Adrenal gland (tissue), 5 donors: ENCODE measurements at regions not wholly inside any gene's neighbourhood (a gene's known extent, or its start where the extent isn't known, plus 50 kb on each side); places are given as distances from the start of the nearest gene placed in this dataset.

Experiments
- CTCF ChIP-seq, 6 experiments: fragments of 450-650 bp in 4 of 6; fragments of 200-600 bp in 2 of 6; sonication (generic) in 1 of 6; IDR thresholded peaks; 1 replicate in 5 of 6; 2 replicates in 1 of 6; pipeline versions ENCODE4 v1.5.1 to v1.8.0; 2016 to 2021; ENCODE audit warnings: antibody characterized with exemption in 6 of 6, mild to moderate bottlenecking in 2 of 6, moderate library complexity in 1 of 6
- POLR2A ChIP-seq, 2 donors: fragments of 450-650 bp; IDR thresholded peaks; one replicate each; pipeline ENCODE4 v1.6.1; 2017; ENCODE audit warnings: antibody characterized with exemption in 2 of 2, mild to moderate bottlenecking in 2 of 2, moderate library complexity in 1 of 2
- donor health status: DM: no; HTN: no; CAD: no.

DNA sequence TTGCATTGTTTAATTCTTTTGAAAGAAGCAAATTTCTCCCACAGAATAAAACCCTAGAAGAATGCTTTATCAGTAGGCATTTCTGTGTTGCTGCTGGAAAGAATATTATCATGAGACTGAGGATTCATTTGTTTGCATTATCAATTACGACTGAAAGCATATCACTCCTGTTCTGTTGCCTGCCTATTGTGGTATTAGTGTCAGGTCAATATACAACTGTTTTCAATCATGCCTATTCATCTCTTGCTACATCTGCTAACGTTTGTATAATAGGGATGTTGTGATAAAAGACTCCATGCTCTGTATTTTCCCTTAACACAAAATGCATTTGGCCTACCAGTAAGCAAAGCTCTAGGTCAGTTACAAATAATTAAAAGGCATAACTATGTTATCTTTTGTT is 221.5 kb downstream of the PTPRC start:
- TF ChIP-seq POLR2A (IDR thresholded peaks at IDR 0.05) (no peak), CTCF (IDR thresholded peaks at IDR 0.05) (no peak)
